GM20431 (cell line): ENCODE measurements at regions not wholly inside any gene's neighbourhood (a gene's known extent, or its start where the extent isn't known, plus 50 kb on each side); places are given as distances from the start of the nearest gene placed in this dataset.

ENCODE experiments used
- in situ Hi-C: fragments of 300-500 bp; cut with MseI, MboI; formaldehyde crosslinking; loops from one replicate; pipeline ENCODE4 v1.15.0; 2020; ENCODE audit warnings: low sequenced_read_pairs; ENCODE audit not compliant: unreplicated experiment

DNA sequence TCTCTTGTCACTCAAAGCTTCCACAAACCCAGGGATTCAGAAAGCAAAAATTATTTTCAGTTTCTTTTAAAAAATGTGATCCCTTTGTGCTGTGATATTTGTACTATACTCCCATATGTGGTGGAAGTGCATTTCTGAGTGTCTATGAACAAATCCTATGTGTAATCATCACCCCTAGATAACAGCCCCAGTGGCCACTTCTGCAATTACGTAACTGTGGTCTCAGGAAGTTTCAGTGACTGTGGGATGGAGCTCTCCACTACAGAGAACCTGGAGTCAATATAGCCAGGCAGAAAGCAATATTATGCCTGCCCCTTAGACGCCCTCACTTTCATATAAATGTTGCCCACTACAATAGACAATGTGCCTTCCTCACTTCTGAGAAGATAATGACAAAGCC is 1101.7 kb upstream of the GHITM start:
- in situ Hi-C loops: no loop called here

DNA sequence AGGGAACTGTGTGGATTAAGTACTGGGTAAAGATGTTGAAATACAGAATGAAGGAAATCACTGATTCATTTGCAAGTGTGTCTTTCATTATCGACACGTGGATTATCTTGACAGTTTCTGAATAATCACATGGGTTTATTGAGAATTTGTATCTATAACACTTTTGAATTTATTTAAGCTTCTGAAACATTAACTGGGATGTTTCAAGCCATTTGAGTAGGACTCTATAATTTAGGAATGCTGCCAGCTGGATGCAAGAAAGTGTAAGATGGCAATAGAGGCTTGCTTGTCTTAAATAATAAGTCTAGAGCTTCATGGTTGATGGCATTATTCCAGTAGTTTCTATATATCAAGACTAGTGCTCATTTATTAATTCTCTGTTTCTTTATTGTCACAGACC is 1100.7 kb upstream of the GHITM start:
- in situ Hi-C loops: no loop called here

DNA sequence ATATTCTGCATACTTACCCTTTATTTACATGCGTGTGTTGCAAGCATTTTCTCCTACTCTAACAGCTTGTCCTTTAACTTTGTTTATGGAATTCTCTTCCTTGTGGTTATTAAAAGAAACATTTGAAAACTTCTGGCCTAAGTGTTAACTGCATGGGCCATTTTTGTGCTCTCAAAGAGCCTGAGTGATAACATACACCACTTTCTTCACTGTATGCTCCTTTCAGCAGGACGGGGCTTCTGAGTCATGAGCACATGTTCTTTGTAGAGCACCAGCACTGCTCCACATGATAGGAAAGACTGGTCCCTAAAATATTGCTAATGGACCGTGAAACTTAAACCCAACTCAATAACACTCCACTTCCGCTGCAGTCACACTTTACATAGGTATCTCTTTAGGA is 1093.6 kb upstream of the GHITM start:
- in situ Hi-C loops: no loop called here

DNA sequence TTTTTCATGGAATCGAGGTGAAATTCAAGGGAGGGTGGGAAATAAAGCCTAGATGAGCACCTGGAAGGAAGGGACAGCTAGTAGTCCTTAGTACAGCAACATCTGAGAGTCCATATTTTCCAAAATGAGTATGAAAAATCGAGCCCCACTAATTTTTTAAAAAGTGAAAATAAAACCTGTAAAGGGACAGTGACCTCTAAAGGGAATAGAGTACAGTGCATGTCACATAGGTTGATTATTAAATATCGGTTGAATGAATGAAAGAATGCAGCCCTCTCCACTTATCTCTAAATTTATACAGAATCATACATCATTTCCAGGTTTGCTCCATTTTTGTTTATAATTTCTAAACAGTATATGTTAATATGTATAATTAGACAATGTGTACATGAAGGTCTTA is 1088.5 kb upstream of the GHITM start:
- in situ Hi-C loops: no loop called here

DNA sequence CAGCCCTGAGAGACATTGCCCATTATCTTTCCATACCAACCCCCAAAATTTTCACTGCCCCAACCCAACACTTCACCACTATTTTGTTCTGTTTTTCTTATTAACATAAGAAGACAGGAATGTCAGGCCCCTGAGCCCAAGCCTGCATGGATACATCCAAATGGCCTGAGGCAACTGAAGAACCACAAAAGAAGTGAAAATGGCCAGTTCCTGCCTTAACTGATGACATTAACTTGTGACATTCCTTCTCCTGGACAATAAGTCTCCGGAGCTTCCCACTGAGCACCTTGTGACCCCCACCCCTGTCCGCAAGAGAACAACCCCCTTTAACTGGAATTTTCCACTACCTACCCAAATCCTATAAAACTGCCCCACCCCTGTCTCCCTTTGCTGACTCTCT is 1076.4 kb upstream of the GHITM start:
- in situ Hi-C loops: no loop called here

DNA sequence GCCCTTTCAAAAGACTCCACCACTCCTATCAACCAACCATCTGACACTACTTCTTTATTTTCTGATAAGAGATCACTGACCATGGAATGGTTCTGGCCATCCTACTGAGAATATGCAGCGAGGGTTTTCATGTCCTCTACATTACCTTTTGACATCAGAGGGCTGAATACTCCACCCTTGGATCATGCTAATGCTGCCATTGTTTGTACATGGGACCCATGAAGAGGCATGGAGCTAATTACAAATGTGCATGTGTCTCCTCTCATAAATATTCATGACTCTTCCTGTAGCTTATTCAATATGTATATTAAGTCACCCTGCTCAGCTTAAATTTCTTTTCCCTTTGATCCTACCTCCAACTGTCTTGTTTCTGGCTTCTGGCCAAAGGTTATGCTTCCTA is 1065.8 kb upstream of the GHITM start:
- in situ Hi-C loops: no loop called here

DNA sequence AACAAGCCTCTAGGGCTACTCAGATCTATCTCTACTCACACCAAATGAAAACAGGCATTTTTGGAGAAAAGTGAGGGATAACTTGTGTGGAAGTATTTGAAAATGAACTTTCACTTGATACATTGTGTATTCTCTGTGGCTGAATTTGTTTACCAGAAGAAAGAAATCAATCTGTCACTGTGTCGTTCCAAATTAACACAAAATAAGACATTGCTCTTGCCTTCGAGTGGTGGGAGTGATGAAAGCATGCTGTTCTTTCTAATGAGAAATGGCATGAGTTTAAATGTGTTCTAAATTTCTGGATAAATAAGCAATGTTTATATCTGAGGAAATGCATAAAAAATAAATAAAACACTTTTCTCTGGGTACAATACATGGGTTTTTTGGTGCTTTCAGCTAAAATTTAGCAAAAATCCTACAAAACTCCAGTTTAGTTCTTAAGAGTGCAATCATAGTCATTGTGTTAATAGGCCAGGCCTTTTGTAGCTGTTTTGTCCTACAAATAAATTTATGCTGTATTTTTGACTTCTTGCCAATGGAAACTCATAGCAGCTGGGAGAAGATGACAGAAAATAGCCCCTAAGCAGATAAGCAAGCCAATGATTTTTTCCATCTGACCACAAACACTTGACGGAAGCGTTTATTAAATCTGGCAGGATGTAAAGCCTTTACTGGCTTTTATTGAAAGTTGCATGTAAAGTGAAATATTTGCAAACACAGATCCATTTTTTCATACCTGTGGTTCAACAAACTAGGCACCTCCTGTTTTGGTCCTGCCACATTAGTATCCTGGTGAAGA is 1064.1 kb upstream of the GHITM start:
- in situ Hi-C loops: no loop called here

DNA sequence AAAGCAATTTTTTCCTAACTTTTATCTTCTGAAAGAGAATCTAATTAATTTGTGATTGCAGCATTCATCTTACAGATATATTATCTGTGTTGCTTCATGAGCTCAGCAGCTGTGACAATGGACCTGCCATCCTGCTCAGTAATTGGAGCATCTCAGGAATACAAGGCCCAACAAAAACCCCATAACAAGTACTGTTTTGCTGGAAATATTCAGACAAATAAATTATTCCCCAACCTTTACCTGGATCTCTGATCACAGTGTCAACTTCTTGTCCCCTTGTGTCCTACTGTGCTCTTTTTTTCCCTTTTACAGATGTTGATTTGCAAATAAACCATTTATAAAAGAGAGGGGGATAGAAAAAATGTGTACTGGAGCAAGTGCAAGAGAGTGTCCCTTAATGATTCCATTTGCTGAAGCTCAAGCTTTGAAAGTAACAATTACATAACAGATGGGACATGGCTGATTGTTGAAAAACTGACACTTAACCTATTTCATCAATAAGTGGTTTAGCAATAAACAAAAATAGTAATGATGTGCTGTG is 1063.4 kb upstream of the GHITM start:
- in situ Hi-C loops: no loop called here

DNA sequence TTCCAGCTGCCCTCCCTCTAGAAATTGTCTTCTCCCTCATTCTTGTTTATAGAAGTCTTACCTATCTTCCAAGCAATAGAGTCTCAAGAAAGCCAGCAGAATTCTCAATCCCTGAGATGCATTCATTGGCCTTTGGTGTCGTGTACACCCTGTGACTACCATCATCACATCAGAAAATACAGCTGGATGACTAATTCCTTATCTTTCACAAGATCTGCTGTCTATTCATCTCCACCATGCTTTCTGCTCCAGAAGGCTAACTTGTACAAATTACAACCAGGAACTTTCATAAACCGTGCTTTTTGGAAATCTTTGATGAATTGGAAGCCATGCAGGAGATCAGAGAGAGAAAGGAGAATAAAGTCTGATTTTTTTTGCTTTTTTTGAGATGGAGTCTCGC is 1062.9 kb upstream of the GHITM start:
- in situ Hi-C loops: no loop called here

DNA sequence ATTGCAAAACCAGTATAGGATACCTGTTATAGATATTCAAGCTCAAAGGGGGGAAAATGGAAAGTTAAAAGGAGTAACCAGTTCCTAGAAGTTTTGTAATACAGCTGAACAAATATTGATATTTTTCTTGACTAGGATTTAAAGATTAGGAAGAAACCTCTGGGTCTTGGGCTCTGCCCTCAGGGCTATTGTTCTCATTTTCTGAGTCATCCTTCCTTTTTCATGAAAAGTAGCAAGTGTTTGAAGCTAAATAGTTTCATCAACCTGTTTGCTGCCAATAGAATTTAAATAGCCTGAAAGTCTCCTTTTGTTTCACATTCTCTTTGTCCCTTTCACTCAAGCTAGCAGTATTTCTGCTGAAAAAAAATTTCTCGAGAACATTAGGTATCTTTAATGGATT is 1061.1 kb upstream of the GHITM start:
- in situ Hi-C loops: no loop called here

DNA sequence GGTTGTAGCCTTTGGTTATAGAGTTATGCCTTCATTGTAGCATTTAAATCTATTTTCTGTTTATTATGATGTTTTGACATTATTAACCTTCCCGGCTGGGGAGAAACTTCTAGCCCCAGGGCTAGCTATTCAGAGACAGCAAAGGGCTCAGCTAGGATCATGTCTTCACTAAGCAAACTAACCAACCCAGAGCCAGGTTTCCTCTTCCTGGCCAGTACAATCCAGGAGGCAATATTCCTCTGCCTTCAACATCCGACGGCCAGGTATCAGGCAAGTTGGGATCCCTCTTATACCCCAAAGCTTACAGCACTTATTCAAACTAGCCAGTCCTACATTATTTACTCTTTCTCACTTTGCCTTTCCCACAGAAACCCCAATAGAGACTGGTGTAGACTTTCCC is 1060.7 kb upstream of the GHITM start:
- in situ Hi-C loops: no loop called here

DNA sequence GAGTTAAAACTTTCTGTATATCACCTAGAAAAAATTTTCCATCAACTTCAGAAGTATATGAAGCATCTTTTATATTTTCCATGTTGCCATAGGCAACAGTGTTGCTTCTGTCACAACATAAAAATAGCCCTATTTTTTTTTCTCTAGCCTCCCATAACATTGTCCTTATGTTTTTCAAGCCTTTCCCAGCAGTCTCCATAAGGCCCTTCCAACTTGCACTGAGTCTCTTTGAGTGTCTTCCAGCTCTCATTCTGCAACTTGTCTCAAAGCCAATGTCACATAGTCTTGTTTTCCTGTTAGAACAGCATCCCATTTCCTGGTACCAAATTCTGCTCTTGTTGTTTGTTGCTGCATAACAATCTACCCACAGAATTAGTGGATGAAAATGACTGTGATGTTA is 1055.5 kb upstream of the GHITM start:
- in situ Hi-C loops: no loop called here

DNA sequence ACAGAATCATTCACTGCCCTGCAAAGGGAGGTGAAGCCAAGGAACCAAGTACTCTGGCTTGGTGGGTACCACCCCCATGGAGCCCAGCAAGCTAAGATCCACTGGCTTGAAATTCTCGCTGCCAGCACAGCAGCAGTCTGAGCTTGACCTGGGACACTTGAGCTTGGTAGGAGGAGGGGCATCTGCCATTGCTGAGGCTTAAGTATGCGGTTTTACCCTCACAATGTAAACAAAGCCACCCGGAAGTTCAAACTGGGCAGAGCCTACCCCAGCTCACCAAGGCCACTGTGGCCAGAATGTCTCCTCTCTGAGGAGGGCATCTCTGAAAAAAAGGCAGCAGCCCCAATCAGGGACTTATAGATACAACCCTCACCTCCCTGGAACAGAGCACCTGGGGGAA is 1050.0 kb upstream of the GHITM start:
- in situ Hi-C loops: no loop called here

DNA sequence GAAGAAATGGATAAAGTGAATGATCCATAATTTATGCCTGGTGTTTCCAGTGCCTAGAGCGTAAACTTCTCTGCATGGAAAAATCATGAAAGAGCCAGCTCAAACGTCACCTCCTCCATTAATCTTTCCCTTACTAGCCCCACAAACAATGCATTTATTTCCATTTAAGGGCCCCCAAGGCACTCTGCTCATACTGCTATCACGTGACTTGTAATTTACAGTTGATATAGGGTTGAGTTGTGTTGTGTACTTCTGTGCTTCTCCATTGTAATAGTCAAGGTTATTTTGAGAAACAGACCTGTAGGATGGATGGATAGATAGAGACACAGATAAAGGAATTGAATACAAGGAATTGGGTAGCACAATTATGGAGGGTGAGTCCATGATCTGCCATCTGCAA is 1034.7 kb upstream of the GHITM start:
- in situ Hi-C loops: no loop called here

DNA sequence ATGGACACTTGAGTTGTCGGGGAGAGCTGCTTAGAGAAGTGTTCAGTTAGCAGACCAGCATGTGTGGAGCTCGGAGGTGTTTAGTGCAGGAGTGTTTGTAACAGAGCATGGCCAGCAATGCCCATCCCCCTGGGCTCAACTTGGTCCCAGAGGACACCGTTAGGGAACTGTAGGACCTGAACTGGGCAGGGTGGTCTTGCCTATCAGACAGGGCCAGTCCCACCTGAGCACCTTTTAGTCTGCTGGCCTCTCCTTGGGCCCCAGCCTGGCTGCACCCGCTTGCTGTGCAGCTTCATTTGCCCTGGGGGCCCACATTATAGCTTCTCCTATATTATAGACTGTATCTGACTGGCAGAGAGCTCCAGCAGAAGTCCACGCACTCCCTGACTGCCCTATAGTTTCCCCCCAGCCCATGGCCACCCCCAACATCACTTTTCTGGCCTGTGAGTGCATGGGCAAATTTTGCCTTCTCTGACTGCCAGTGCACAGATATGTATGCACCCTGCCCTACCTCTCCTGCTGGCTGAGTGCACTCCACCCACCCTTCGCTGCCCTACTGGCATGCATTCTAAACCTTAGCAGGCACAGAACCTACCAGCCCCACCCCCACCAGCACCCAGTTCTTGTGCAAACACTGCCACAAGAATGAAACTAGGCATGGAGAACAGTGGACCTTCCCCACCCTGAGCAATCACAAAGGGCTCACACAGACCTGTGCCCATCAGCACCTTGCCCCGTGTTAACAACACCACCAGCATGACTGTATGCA is 1030.6 kb upstream of the GHITM start:
- in situ Hi-C loops: no loop called here

DNA sequence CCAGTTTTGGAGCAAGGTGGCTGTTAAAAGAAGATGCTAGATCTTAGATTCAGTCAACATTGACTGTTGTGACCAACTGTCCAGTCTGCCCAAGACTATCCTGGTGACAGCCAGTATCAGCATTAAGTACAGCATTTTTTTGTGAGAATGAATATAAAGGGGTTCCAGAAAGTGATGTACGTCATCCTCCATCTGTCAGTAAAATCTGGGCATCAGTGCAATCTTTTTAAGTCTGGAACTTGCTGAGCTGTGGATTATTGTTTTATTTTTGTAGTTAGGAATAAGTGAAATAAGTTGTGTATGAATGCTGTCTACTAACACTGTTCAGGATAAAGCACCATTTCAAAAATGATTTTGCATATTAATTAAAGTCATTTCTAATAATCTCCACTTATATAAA is 1020.0 kb upstream of the GHITM start:
- in situ Hi-C loops: no loop called here

DNA sequence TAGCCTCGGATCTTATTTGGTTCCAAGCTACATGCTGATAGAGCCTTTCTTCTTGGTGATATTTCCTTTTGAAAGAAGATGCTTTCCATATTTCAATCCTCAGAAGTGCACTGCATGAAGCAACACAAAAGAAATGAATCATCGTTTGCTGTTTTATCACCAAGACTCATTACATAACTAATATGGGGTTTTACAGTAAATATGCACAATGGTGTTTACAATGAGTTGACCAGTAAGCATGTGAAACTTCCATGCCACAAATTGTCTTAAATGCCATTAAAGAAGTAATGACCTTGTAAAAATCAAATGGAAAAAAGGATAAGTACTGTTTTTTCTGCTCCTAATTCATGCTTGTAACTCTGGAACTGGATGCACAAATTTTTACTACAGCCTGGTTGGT is 1017.0 kb upstream of the GHITM start:
- in situ Hi-C loops: no loop called here

DNA sequence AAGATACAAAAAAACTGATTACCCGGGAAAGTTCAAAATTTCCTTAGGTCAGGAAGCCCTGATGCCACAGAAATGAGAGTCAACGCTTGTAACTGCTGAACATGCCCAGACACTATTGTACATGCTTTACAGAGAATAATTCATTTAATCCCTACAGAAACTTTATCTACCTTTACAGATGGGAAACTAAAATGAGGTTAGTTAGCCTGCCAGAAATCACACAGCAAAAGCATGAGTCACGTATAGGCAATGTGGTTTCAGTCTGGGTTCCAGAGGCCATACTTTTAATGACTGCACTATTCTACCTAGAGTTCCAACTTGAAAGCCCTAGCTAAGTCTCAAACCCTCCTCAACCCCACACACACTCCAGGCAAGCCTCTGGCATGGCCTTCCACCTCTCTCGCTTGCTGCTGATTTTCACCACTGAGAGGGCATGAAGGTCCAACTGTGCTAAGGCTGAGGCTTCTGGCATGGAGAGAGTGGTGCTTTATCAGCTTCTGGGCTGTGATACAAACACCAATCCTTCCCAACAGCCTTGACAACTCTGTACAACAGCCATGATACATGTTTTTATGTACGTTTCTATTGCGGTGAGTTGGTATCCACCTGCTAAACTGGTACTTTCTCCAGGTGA is 1011.2 kb upstream of the GHITM start:
- in situ Hi-C loops: no loop called here

DNA sequence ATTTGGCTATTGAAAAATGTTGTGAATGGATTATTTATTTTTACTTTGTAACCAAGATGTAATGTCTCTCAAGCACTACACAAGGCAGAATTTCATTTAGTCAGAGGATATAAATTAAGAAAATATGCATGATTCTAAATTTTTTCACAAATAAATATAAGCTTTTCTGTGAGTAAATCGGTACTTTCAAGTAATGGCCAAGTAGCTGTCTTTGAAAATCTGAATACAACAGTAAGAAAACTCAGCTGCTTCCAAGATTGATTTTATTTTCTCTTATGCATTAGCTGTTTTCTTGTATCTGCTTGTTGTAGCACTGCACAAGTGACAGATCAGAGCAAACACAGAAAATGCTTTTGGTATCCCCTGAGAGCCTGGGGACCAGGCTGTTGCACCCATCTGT is 998.5 kb upstream of the GHITM start:
- in situ Hi-C loops: no loop called here

DNA sequence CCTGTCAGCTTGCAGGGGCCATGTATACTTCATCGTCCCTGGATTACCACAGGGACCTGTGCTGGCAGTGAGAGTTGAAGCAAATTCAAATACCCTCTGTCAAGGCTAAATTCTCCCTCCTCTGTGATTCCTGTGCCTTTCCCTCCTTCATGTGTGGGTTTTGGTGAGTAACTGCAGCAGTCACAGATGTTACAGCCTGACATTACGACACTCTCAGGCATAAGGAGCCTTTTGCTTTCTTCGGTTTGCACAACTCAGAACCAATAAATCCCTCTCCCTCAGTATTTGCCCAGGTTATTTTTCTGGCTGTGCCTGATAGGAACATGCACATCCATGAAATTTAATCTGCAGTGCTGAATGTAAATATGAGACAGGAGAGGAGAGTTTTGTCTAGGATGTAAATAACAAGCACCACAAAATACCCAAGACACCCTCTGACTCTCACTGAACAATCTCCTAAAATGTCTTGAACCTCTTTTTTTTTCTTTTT is 997.2 kb upstream of the GHITM start:
- in situ Hi-C loops: no loop called here

DNA sequence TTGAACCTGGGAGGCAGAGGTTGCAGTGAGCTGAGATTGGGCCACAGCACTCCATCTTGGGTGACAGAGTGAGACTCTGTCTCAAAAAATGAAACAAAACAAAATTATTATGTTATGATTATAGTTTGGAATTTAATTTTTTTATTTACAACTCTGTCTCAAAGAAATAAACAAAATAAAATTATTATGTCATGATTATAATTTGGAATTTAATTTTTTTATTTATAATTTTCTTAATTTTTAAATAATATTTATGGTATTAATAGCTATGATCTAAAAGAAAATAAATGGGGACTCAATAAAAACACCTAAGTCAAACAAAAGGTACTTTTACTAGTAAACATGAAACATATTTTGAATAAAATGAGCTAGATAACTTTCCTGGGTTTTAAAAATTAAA is 994.8 kb upstream of the GHITM start:
- in situ Hi-C loops: no loop called here
